ENCODE measurements at regions not wholly inside any gene's neighbourhood (a gene's known extent, or its start where the extent isn't known, plus 50 kb on each side); places are given as distances from the start of the nearest gene placed in this dataset.
"Not testable (repeated sequence)": the region's sequence is repeated elsewhere in the genome, so short reads cannot be mapped to it uniquely, and the experiment has no call there.

GRCh38 chr3:67976663-67977062 lies 322.3 kb upstream of the SUCLG2 start:
- Mint-ChIP-seq H3K4me3 (no peak overlapping the region), H3K36me3 (ENCODE audit: low read depth) (no peaks in the 10 kb centered on the region), H3K27me3 (no peaks in the 10 kb centered on the region), H3K27ac (no peak overlapping the region), H3K9me3 (no peaks in the 10 kb centered on the region), H3K4me1 (no peaks in the 10 kb centered on the region)
- POLR2A ChIA-PET: no interaction called here
- CTCF ChIA-PET: no interaction called here
- DNase-seq: no peak

GRCh38 chr3:67964596-67964995 lies 310.2 kb upstream of the SUCLG2 start:
- Mint-ChIP-seq H3K36me3 (ENCODE audit: low read depth) (no peaks in the 10 kb centered on the region), H3K27me3 (no peaks in the 10 kb centered on the region), H3K4me1 (no peaks in the 10 kb centered on the region), H3K27ac (no peak overlapping the region), H3K9me3 (peaks cover 5% of the 10 kb centered on the region), H3K4me3 (no peak overlapping the region)
- DNase-seq: no peak
- CTCF ChIA-PET: no interaction called here
- POLR2A ChIA-PET: no interaction called here

- Mint-ChIP-seq H3K27me3 (no peaks in the 10 kb centered on the region), H3K4me1 (no peaks in the 10 kb centered on the region), H3K36me3 (ENCODE audit: low read depth) (no peaks in the 10 kb centered on the region), H3K9me3 (peaks cover 9% of the 10 kb centered on the region), H3K4me3 (no peak overlapping the region), H3K27ac (no peak overlapping the region)
- DNase-seq: no peak
- CTCF ChIA-PET: interaction anchor here (0.6 to 1.0 kb wide), 2 partner anchors 9 to 1070 kb away, joined by 3 read pairs; no protein-coding TSS in a partner anchor
- POLR2A ChIA-PET: no interaction called here
Observed at GRCh38 chr3:67957268-67957667, 302.9 kb upstream of the SUCLG2 start.

GRCh38 chr3:67947808-67948508 lies 293.5 kb upstream of the SUCLG2 start:
- Mint-ChIP-seq H3K4me1 (peaks cover 12% of the 10 kb centered on the region), H3K27ac (no peak overlapping the region), H3K9me3 (peaks cover 4% of the 10 kb centered on the region), H3K27me3 (no peaks in the 10 kb centered on the region), H3K36me3 (ENCODE audit: low read depth) (no peaks in the 10 kb centered on the region), H3K4me3 (peak overlapping the region; percentile 22)
- ChIA-PET CTCF (interaction anchor here (1.1 to 1.4 kb wide), 2 partner anchors 9 to 293 kb away, joined by 3 to 4 read pairs; partner anchors contain the start of gene SUCLG2), POLR2A (interaction anchor here (0.8 to 1.5 kb wide), 2 partner anchors 293 to 950 kb away, joined by 3 to 5 read pairs; partner anchors contain the start of genes KBTBD8 and SUCLG2)
- DNase-seq: peak; percentile 68

GRCh38 chr3:67946436-67946835 lies 292.0 kb upstream of the SUCLG2 start:
- Mint-ChIP-seq H3K9me3 (peaks cover 4% of the 10 kb centered on the region), H3K27ac (no peak overlapping the region), H3K4me3 (no peak overlapping the region), H3K36me3 (ENCODE audit: low read depth) (no peaks in the 10 kb centered on the region), H3K4me1 (peaks cover 12% of the 10 kb centered on the region), H3K27me3 (no peaks in the 10 kb centered on the region)
- POLR2A ChIA-PET: no interaction called here
- no peak for DNase-seq
- CTCF ChIA-PET: no interaction called here

- Mint-ChIP-seq H3K4me1 (peaks cover 11% of the 10 kb centered on the region), H3K4me3 (no peak overlapping the region), H3K36me3 (ENCODE audit: low read depth) (no peaks in the 10 kb centered on the region), H3K9me3 (no peaks in the 10 kb centered on the region), H3K27ac (no peak overlapping the region), H3K27me3 (no peaks in the 10 kb centered on the region)
- ChIA-PET POLR2A (no interaction called here), CTCF (no interaction called here)
- no peak for DNase-seq
Observed at GRCh38 chr3:67943546-67943945, 289.1 kb upstream of the SUCLG2 start.

GRCh38 chr3:67941433-67942030 lies 287.1 kb upstream of the SUCLG2 start:
- H3K9me3 Mint-ChIP-seq: no peaks in the 10 kb centered on the region
- H3K27ac Mint-ChIP-seq: no peak overlapping the region
- no peaks in the 10 kb centered on the region for H3K4me1 Mint-ChIP-seq
- POLR2A ChIA-PET: no interaction called here
- no peaks in the 10 kb centered on the region for H3K27me3 Mint-ChIP-seq
- H3K4me3 Mint-ChIP-seq: no peak overlapping the region
- H3K36me3 Mint-ChIP-seq (ENCODE audit: low read depth): no peaks in the 10 kb centered on the region
- no peak for DNase-seq
- CTCF ChIA-PET: no interaction called here

- H3K36me3 Mint-ChIP-seq (ENCODE audit: low read depth): no peaks in the 10 kb centered on the region
- no peak overlapping the region for H3K27ac Mint-ChIP-seq
- CTCF ChIA-PET: no interaction called here
- POLR2A ChIA-PET: no interaction called here
- no peaks in the 10 kb centered on the region for H3K4me1 Mint-ChIP-seq
- no peaks in the 10 kb centered on the region for H3K27me3 Mint-ChIP-seq
- peaks cover 2% of the 10 kb centered on the region for H3K9me3 Mint-ChIP-seq
- H3K4me3 Mint-ChIP-seq: no peak overlapping the region
- no peak for DNase-seq
Observed at GRCh38 chr3:67940210-67940952, 286.0 kb upstream of the SUCLG2 start.

- Mint-ChIP-seq H3K27ac (no peak overlapping the region), H3K4me1 (no peaks in the 10 kb centered on the region), H3K9me3 (peaks cover 5% of the 10 kb centered on the region), H3K4me3 (no peak overlapping the region), H3K27me3 (no peaks in the 10 kb centered on the region), H3K36me3 (ENCODE audit: low read depth) (no peaks in the 10 kb centered on the region)
- ChIA-PET CTCF (no interaction called here), POLR2A (no interaction called here)
- DNase-seq: no peak
Observed at GRCh38 chr3:67937498-67938118, 283.2 kb upstream of the SUCLG2 start.

- H3K4me1 Mint-ChIP-seq; CTCF ChIA-PET; H3K9me3 Mint-ChIP-seq; H3K27ac Mint-ChIP-seq; POLR2A ChIA-PET; H3K4me3 Mint-ChIP-seq; DNase-seq; H3K36me3 Mint-ChIP-seq (ENCODE audit: low read depth); H3K27me3 Mint-ChIP-seq: not testable (repeated sequence)
Observed at GRCh38 chr3:67930394-67930793, 276.0 kb upstream of the SUCLG2 start.

- Mint-ChIP-seq H3K36me3 (ENCODE audit: low read depth) (no peaks in the 10 kb centered on the region), H3K9me3 (peaks cover 3% of the 10 kb centered on the region), H3K27ac (no peak overlapping the region), H3K4me3 (no peak overlapping the region), H3K27me3 (no peaks in the 10 kb centered on the region), H3K4me1 (no peaks in the 10 kb centered on the region)
- CTCF ChIA-PET: no interaction called here
- DNase-seq: no peak
- POLR2A ChIA-PET: no interaction called here
Observed at GRCh38 chr3:67923796-67924195, 269.4 kb upstream of the SUCLG2 start.

GRCh38 chr3:67920969-67921368 lies 266.6 kb upstream of the SUCLG2 start:
- POLR2A ChIA-PET: no interaction called here
- no peak overlapping the region for H3K4me3 Mint-ChIP-seq
- no peaks in the 10 kb centered on the region for H3K4me1 Mint-ChIP-seq
- no peaks in the 10 kb centered on the region for H3K27me3 Mint-ChIP-seq
- H3K27ac Mint-ChIP-seq: no peak overlapping the region
- DNase-seq: no peak
- CTCF ChIA-PET: no interaction called here
- peaks cover 3% of the 10 kb centered on the region for H3K9me3 Mint-ChIP-seq
- H3K36me3 Mint-ChIP-seq (ENCODE audit: low read depth): no peaks in the 10 kb centered on the region

- CTCF ChIA-PET: no interaction called here
- Mint-ChIP-seq H3K4me1 (no peaks in the 10 kb centered on the region), H3K36me3 (ENCODE audit: low read depth) (no peaks in the 10 kb centered on the region), H3K27ac (no peak overlapping the region), H3K4me3 (no peak overlapping the region), H3K9me3 (peaks cover 3% of the 10 kb centered on the region), H3K27me3 (no peaks in the 10 kb centered on the region)
- DNase-seq: no peak
- POLR2A ChIA-PET: no interaction called here
Observed at GRCh38 chr3:67920311-67920710, 265.9 kb upstream of the SUCLG2 start.

Data from activated CD4-positive, alpha-beta memory T cell treated with anti-CD3 and anti-CD28 coated beads, Interleukin-2, amount 10 ng/mL, durations not matched to agents 7 days and 5 days (primary cell).